ENCODE measurements at regions not wholly inside any gene's neighbourhood (a gene's known extent, or its start where the extent isn't known, plus 50 kb on each side); places are given as distances from the start of the nearest gene placed in this dataset.

DNA sequence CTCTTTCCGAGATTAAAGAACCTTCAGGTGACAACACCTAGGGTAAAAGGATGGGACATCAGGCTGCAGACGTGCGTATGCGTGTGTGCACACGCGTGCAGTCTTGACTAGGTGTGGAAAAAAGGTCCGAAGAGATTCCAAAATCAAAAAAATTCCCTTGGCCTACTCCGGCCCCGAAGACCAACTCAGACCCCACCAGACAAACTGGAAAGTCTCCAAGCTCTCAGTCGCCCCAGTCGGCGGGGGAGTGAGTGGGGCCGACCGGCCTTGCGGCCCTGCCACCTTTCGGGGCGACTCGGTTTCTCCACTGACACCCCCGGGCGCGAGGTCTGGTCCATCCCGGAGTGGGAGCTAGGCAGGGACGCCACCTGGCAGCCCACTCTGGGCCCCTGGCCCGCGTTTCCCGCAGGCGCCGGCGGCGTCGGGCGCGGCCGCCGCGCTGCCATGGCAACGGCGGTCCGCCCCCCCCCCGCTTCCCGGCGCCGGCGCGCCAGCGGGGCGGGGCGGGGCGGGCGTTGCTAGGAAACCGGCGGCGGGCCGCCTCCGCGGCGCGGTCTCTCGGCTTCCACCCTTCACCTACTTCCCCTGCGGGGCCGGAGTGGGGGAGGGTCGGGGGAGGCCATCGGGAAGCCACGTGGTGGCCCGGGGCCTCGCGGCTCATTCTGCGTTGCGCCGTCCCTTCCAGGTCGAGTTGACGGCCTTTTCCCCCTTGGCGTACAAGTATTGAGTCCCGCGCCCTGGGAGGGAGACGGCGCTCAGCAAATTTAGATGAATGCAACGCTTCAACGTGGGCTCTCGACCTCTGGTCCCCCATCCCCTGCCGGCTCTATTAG lies 253.1 kb downstream of the EFCAB11 start:
- no TSS peak for BruUV-seq (replicated peaks)
- Histone ChIP-seq H3K4me2 (ENCODE audit: control insufficient read depth, insufficient read depth) (peak overlapping the region; percentile 86), H3K4me1 (ENCODE audit: control insufficient read depth, insufficient read depth, low read length) (no peaks in the 10 kb centered on the region; the same call in 1 of the 2 replicates), H4K20me1 (ENCODE audit: control insufficient read depth, insufficient read depth) (no peaks in the 10 kb centered on the region), H3K79me2 (ENCODE audit: control insufficient read depth, insufficient read depth, low read length) (no peaks in the 10 kb centered on the region), H3K27ac (ENCODE audit: control insufficient read depth, insufficient read depth) (no peak overlapping the region), H3K4me3 (peak overlapping the region; percentile 61; the same call in 1 of the 2 replicates), H3K36me3 (ENCODE audit: control insufficient read depth in 2 of 2, insufficient read depth in 2 of 2, low read length in 1 of 2) (no peaks in the 10 kb centered on the region), H3K9ac (ENCODE audit: control insufficient read depth, insufficient read depth, low read length) (peak overlapping the region; percentile 2; the same call in 1 of the 2 replicates), H3K9me3 (replicated peaks; ENCODE audit: control insufficient read depth, insufficient read depth, low read length) (no peaks in the 10 kb centered on the region; the same call in 2 of the 3 replicates), H3K27me3 (replicated peaks in 1 of 2; ENCODE audit: control insufficient read depth in 2 of 2, insufficient read depth in 2 of 2, low read length in 1 of 2) (no peaks in the 10 kb centered on the region), H2AFZ (ENCODE audit: control insufficient read depth, low read depth, low read length) (peak overlapping the region; percentile 68)
- FAIRE-seq (no peak), ATAC-seq (peak; percentile 91), DNase-seq (ENCODE audit: low read depth, low spot score) (no peak)
- POLR2A ChIA-PET = interaction anchor here (0.5 kb wide), 1 partner anchor 171 kb away, joined by 4 read pairs; no protein-coding TSS in a partner anchor
- RAD21 ChIA-PET (ENCODE audit: unreplicated experiment) = interaction anchor here (0.5 kb wide), 1 partner anchor 21 kb away, joined by 5 read pairs; no protein-coding TSS in a partner anchor
- intact Hi-C loops (cut with micrococcal nuclease; ENCODE audit: unreplicated experiment) (no loop called here), in situ Hi-C loops (cut with MboI) (no loop called here)
- 24% methylated on average over 33 of the region's 81 CpGs for WGBS (ENCODE audit: insufficient coverage, insufficient replicate concordance, low lambda C conversion rate, missing lambda C conversion rate)
- SMC1A ChIA-PET (ENCODE audit: uncharacterized antibody, unreplicated experiment) = interaction anchor here (1.2 to 1.6 kb wide), 2 partner anchors 59 to 108 kb away, joined by 3 read pairs; no protein-coding TSS in a partner anchor
- CTCF ChIA-PET = no interaction called here
- TF ChIP-seq EGR1 (IDR thresholded peaks at IDR 0.05; ENCODE audit: borderline replicate concordance in 1 of 2, low read depth in 2 of 2, low read length in 2 of 2) = peak in 1 of 2 experiments; percentile 71; a peak in 2 of 3 replicates
- TF ChIP-seq, protein P1, sequence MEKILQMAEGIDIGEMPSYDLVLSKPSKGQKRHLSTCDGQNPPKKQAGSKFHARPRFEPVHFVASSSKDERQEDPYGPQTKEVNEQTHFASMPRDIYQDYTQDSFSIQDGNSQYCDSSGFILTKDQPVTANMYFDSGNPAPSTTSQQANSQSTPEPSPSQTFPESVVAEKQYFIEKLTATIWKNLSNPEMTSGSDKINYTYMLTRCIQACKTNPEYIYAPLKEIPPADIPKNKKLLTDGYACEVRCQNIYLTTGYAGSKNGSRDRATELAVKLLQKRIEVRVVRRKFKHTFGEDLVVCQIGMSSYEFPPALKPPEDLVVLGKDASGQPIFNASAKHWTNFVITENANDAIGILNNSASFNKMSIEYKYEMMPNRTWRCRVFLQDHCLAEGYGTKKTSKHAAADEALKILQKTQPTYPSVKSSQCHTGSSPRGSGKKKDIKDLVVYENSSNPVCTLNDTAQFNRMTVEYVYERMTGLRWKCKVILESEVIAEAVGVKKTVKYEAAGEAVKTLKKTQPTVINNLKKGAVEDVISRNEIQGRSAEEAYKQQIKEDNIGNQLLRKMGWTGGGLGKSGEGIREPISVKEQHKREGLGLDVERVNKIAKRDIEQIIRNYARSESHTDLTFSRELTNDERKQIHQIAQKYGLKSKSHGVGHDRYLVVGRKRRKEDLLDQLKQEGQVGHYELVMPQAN (conservative IDR thresholded peaks at IDR 0.05) = no peak
- 0 out of 4 replicates have a peak, but pooled peaks of 1 of the 2 experiments have one; percentile 9 for TF ChIP-seq IKZF2 (IDR thresholded peaks at IDR 0.05)
- TF ChIP-seq IKZF1 (conservative IDR thresholded peaks at IDR 0.05) = peak; percentile 32; the same call in 1 of the 2 replicates
- TF ChIP-seq, protein P2, sequence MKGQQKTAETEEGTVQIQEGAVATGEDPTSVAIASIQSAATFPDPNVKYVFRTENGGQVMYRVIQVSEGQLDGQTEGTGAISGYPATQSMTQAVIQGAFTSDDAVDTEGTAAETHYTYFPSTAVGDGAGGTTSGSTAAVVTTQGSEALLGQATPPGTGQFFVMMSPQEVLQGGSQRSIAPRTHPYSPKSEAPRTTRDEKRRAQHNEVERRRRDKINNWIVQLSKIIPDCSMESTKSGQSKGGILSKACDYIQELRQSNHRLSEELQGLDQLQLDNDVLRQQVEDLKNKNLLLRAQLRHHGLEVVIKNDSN (IDR thresholded peaks at IDR 0.05; ENCODE audit: borderline replicate concordance, extremely low read length, insufficient read depth, low read depth, low read length) = peak; percentile 57
- TF ChIP-seq, protein P3, sequence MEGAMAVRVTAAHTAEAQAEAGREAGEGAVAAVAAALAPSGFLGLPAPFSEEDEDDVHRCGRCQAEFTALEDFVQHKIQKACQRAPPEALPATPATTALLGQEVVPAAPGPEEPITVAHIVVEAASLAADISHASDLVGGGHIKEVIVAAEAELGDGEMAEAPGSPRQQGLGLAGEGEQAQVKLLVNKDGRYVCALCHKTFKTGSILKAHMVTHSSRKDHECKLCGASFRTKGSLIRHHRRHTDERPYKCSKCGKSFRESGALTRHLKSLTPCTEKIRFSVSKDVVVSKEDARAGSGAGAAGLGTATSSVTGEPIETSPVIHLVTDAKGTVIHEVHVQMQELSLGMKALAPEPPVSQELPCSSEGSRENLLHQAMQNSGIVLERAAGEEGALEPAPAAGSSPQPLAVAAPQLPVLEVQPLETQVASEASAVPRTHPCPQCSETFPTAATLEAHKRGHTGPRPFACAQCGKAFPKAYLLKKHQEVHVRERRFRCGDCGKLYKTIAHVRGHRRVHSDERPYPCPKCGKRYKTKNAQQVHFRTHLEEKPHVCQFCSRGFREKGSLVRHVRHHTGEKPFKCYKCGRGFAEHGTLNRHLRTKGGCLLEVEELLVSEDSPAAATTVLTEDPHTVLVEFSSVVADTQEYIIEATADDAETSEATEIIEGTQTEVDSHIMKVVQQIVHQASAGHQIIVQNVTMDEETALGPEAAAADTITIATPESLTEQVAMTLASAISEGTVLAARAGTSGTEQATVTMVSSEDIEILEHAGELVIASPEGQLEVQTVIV (IDR thresholded peaks at IDR 0.05; ENCODE audit: borderline replicate concordance, partially characterized antibody) = no peak
- 0 out of 2 replicates have a peak, but pooled peaks have one; percentile 36 for TF ChIP-seq MXI1 (IDR thresholded peaks at IDR 0.05; ENCODE audit: low read depth, low read length)
- TF ChIP-seq YY1 (IDR thresholded peaks at IDR 0.05; ENCODE audit: low read depth, low read length) = peak; percentile 53; the same call in 1 of the 2 replicates
- no peak for TF ChIP-seq KAT2A (conservative IDR thresholded peaks at IDR 0.05; ENCODE audit: control insufficient read depth, low read depth, low read length)
- 0 out of 2 replicates have a peak, but pooled peaks have one; percentile 36 for TF ChIP-seq DPF2 (IDR thresholded peaks at IDR 0.05)
- no peak for TF ChIP-seq JUND (IDR thresholded peaks at IDR 0.05; ENCODE audit: low read depth, low read length)
- TF ChIP-seq NR2F1 (conservative IDR thresholded peaks at IDR 0.05) = 0 out of 2 replicates have a peak, but pooled peaks have one; percentile 11
- peak; percentile 78; the same call in 1 of the 2 replicates for TF ChIP-seq CBX5 (IDR thresholded peaks at IDR 0.05; ENCODE audit: low read depth)
- TF ChIP-seq CREB1 (IDR thresholded peaks at IDR 0.05; ENCODE audit: low read depth) = 0 out of 2 replicates have a peak, but pooled peaks have one; percentile 4
- peak; percentile 33 for TF ChIP-seq SP1 (IDR thresholded peaks at IDR 0.05; ENCODE audit: low read depth, low read length)

Measured in GM12878 (cell line).